Coronary artery (tissue), 2 donors: ENCODE measurements at regions not wholly inside any gene's neighbourhood (a gene's known extent, or its start where the extent isn't known, plus 50 kb on each side); places are given as distances from the start of the nearest gene placed in this dataset.
"Not testable (repeated sequence)": the region's sequence is repeated elsewhere in the genome, so short reads cannot be mapped to it uniquely, and the experiment has no call there.

Experiments
- DNase-seq: peaks from one replicate; pipeline ENCODE4 v3.0.0-alpha.2; 2017; ENCODE audit warnings: low spot score
- H3K27ac ChIP-seq, 2 donors: fragments of 200-600 bp; sonication (generic); one replicate each; pipeline ENCODE4 v1.5.1; 2016 to 2019
- H3K4me3 ChIP-seq: fragments of 200-600 bp; sonication (generic); 2 replicates; pipeline ENCODE4 v1.5.1; 2016; ENCODE audit warnings: mild to moderate bottlenecking, moderate library complexity
- CTCF ChIP-seq: fragments of 200-600 bp; sonication (generic); IDR thresholded peaks from one replicate; pipeline ENCODE4 v1.5.1; 2019; ENCODE audit warnings: antibody characterized with exemption

DNA sequence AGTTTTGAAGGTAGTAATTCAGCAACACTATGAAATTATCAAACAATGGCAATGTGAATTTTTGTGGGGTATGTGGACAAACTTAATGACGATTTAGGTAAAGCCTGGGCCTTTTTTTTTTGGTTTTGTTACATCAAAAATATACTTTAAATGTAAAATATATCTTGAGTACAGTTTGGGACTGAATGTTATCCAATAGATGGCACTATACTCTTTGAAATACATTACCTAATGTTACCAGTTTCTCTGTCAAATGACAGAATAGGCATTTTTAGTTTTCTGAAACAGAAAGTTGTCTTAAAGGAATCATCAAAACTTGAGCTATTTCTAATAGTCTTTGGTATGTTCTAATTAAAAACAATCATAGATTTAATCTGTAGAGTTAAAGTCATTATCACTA, 1651.9 kb downstream of the C4orf33 start:
- Histone ChIP-seq H3K27ac (no peak overlapping the region), H3K4me3 (no peak overlapping the region)
- DNase-seq = no peak
- no peak for TF ChIP-seq CTCF

DNA sequence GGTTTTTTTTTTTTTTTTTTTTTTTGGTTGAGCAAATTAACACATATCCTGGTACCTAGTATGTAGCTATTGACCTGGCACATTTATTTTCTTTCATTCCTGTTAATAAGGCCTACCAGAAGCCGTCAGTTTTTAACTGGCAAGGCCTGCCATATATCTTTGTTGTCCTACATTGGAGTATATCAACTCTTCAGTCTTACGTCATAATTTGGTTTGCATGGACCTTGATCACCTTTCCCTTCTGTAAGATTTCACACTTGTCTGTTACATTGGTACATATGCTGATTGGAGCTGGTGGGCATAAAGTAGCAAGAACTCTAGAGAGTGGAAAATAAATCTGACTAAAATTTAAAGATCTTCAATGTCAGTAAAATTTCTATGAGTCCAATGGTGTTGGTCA, 1658.0 kb downstream of the C4orf33 start:
- DNase-seq = no peak
- Histone ChIP-seq H3K27ac (no peak overlapping the region), H3K4me3 (no peak overlapping the region)
- no peak for TF ChIP-seq CTCF

DNA sequence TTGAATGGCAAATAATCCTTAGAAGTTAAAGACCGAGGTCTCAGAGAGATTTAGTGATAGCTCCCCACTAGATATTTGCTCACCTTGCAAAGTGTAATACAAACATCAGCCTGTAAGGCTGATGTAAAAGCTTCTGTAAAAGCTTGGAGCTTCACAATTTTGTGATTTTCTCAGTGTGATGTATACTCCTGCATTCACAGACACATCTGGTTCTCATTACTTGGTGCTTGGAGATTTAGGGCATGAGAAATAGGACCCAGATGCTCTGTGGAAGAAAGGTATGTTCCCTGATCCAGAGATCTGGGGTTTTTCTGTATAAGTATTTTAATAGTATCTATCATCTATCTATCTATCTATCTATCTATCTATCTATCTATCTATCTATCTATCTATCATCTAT, 1664.3 kb downstream of the C4orf33 start:
- DNase-seq = no peak
- H3K4me3 ChIP-seq = no peak overlapping the region
- no peak for TF ChIP-seq CTCF
- no peak overlapping the region for H3K27ac ChIP-seq

DNA sequence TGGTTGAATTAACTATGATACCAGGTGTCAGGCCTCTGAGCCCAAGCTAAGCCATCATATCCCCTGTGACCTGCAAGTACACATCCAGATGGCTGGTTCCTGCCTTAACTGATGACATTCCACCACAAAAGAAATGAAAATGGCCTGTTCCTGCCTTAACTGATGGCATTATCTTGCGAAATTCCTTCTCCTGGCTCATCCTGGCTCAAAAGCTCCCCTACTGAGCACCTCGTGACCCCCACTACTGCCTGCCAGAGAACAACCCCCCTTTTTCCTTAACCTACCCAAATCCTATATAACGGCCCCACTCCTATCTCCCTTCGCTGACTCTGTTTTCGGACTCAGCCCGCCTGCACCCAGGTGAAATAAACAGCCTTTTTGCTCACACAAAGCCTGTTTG, 1671.4 kb downstream of the C4orf33 start:
- not testable (repeated sequence) for H3K27ac ChIP-seq, DNase-seq

GRCh38 chr4:130772966-130773365, 1677.0 kb downstream of the C4orf33 start:
- H3K27ac ChIP-seq = not testable (repeated sequence)

More for the DNA sequence above, 1671.4 kb downstream of the C4orf33 start:
- H3K4me3 ChIP-seq = not testable (repeated sequence)

DNA sequence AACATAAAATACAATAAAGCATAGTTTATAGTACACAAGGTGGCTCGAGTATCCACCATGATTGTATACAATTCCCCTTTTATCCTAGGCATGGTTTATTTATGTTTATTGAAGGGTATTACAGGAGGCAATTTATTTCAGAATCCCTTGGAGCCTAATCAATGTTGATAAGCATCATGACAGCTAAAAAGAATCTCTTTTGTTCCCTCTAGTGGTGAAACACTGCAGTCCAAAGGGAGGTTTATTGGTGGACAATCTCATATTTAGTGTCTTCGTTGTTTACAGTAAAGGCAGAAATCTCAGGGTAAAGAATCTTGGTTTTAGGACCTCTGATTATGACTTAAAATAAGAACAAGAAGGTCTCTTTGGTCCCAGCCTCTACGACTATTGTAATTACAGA, 1712.5 kb downstream of the C4orf33 start:
- no peak overlapping the region for H3K27ac ChIP-seq
- DNase-seq = no peak

More at GRCh38 chr4:130772966-130773365, 1677.0 kb downstream of the C4orf33 start:
- H3K4me3 ChIP-seq, DNase-seq: not testable (repeated sequence)

GRCh38 chr4:130812117-130812765, 1716.3 kb downstream of the C4orf33 start:
- TF ChIP-seq CTCF = no peak
- Histone ChIP-seq H3K4me3 (no peak overlapping the region), H3K27ac (no peak overlapping the region)
- no peak for DNase-seq

More for the DNA sequence above, 1712.5 kb downstream of the C4orf33 start:
- H3K4me3 ChIP-seq = no peak overlapping the region
- no peak for TF ChIP-seq CTCF

- H3K27ac ChIP-seq = no peak overlapping the region
- no peak for TF ChIP-seq CTCF
- no peak for DNase-seq
- no peak overlapping the region for H3K4me3 ChIP-seq
These were observed 1718.9 kb downstream of the C4orf33 start for GRCh38 chr4:130814896-130815295.
